ENCODE measurements at regions not wholly inside any gene's neighbourhood (a gene's known extent, or its start where the extent isn't known, plus 50 kb on each side); places are given as distances from the start of the nearest gene placed in this dataset.
"Not testable (repeated sequence)": the region's sequence is repeated elsewhere in the genome, so short reads cannot be mapped to it uniquely, and the experiment has no call there.

GRCh38 chr13:109979676-109980075 is 193.3 kb upstream of the IRS2 start:
- DNase-seq, result not testable (repeated sequence)

GRCh38 chr13:109979228-109979627 is 192.8 kb upstream of the IRS2 start:
- DNase-seq, result no peak

- DNase-seq, result no peak
These were observed 191.0 kb upstream of the IRS2 start for GRCh38 chr13:109977212-109977968.

DNA sequence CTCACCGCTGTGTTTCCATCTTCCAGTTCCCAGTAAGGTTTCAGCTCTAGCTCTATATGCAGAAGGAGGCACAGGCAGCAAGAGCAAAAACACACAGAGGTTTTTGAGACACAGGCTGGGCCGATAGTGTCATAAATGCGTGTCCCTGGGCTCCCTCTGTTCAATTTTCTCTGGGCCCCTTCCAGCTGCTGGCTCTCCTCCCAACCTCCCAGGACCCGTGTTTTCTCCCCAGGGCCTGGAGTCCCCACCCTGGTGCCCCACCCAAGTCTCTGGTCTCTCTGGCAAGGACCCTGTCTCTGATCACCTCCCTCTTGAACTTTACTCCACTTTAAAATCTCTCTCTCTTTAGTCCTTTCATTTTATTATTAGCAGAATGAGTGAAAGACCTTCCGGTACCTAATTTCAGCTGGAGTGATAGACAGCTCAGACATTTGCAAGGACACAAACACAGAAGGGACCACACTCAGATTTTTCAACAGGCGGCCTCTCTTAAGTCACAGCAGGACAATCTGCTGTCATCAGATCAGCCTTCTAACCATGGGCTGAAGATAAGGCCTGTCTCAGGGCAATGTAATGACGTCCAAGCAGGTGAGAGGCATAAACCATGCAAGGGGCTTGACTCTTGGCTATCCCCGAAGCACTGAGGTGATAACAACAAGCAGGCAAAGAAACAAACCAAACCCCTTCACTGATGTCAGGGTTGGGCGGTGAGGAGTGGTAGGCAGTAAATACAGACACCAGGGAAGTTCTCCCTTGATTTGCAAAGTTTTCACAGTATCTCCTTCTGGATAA is 190.0 kb upstream of the IRS2 start:
- no peak for DNase-seq

- no peak for DNase-seq
These were observed 188.0 kb upstream of the IRS2 start for GRCh38 chr13:109974354-109974753.

DNA sequence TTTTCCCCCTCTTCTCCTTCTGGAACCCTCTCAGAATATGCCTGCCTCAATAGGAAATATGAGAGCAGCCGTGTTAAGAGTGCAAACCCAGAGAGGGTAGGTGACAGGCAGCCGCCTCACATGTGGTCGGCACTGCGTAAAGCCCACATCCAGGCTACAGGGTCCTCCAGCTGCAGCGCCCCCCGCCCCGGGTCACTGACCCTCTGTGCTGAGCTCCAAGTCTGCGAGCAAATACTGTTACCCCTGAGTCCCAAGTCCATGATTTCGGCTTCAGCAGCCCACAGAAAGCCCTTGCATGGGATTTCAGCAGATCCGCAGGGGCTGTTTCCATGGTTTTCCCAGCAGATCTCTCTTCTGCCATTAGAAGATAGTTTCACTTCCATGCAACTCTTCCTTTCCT is 186.9 kb upstream of the IRS2 start:
- no peak for DNase-seq

GRCh38 chr13:109971456-109972090 is 185.2 kb upstream of the IRS2 start:
- DNase-seq, result no peak

GRCh38 chr13:109971006-109971405 is 184.6 kb upstream of the IRS2 start:
- DNase-seq, result no peak

DNA sequence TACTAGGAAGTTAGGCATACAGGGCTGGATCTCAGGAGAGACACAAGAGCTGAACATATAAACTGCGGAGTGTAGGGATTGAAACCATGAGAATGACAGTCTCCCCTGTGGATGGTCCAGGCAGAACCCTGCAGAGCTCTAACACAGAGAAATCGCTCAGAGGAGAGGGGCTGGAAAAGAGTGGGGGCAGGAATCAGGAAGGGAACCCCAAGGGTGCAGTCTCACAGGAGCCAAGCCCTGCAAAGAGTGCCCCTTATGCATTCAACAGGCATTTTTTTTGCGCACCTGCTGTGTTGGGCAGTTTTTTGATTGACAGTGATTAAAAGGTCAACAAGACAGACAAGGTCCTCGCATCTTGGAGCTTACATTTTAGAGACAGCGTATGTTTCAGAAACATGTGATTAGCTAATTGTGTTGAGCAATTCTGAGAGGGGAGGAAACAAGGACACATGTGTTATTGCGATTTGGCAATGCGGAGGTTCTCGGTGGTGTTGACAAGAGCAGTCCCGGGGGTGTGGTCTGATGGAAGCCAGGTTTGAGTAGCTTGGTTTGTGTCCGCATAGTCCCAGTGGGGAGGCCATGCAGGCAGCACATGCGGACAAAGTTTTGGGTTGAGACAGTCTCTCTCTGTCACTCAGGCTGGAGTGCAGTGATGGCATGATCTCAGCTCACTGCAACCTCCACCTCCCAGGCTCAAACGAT is 182.6 kb upstream of the IRS2 start:
- DNase-seq, result no peak

DNA sequence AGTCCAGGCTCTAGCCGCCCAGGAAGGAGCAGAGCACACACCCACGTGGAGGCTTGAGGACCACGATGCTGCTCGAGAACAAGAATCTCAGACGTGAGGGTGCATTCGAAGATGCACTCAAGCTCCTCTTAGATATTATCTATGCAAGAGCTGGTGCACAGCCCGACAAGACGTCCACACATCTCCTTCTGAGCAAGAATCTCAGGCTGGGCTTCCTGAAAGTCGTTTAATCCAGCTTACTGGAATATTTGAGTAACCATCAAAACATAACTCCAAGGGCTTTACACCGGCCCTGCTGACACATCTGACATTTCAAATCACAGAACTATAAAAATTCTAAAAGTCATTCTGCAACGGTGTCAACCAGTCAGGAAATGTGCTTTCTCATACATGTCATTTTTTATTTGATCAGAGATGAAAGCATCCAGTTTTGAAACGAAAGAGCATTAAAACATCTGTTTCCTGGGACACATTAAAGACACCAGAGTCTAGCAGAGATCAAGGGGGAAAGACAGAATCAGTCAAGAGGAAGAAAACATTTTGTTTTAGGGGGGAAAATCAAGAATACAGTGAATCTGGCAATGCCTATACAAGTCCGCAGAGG is 177.7 kb upstream of the IRS2 start:
- DNase-seq, result no peak

DNA sequence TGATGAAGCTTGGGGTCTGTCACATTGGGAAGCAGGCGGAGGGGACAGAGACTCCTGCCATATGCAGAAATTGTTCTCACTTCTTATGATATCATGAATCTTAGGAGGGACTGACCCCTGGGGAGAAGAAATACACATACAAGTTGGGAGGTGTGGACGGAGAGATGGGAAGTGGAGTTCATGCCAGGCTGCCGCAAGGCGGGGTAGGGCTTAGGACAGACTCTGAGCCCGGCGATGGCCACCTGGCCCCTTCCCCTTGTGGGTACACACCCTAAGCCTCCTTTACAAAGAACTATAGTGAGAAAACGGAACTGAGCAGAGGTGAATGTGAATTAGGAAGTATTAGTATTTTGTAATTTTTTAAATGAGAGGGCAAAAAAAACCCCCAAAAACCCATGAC is 177.0 kb upstream of the IRS2 start:
- DNase-seq, result no peak

GRCh38 chr13:109959903-109960302 is 173.5 kb upstream of the IRS2 start:
- no peak for DNase-seq

DNA sequence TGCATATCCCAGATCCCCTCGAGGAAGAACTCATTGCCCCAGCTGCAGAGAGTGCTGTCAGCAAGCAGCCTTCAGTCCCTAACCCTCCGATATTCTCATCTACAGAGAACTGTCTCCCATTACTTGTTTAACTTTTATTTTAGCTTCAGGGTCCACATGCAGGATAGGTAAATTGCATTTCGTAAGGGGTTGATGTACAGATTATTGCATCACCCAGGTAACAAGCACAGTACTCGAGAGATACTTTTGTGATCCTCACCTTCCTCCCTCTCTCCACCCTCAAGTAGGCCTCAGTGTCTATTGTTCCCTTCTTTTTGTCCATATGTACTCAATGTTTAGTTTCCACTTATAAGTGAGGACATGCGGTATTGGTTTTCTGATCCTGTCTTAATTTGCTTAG is 171.5 kb upstream of the IRS2 start:
- DNase-seq, result no peak

GRCh38 chr13:109955598-109955997 is 169.2 kb upstream of the IRS2 start:
- DNase-seq, result no peak

DNA sequence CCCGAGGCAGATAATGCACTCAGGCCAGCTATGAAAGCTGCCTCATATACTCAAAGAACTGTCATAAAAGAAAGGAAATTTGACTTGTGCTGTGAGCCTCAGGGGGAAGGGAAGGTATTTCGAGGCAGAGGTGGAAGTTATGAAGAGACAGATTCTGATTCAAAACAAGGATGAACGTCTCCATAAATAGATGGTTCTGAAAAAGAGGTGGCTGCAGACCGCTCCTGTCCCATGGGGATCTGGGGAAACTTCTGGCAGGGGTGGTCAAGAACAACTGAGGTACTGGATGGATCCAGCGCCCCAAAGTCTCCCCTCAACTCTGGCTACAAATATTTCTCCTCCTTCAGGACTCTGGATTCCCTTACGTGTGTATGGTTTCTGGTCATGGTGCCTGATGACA is 168.1 kb upstream of the IRS2 start:
- no peak for DNase-seq

DNA sequence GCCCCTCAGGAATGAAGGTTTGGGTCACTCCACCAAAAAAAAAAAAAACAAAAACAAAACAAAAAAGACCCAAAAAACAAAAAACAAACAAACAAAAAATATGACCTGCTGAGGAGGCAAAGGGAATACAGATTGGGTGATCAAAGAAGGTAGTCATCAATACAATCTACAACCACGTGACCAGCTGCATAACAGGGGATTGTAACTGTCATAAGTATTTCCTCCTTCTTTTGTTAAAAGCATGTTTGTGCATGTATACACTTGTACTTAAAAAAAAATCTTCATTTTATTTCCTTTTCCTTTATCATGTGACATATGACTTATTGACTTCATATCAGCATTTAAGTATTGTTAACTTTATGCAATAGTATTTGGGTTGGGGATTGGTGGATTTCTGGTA is 165.1 kb upstream of the IRS2 start:
- DNase-seq, result no peak

- DNase-seq, result no peak
These were observed 163.0 kb upstream of the IRS2 start for GRCh38 chr13:109949397-109949796.

DNA sequence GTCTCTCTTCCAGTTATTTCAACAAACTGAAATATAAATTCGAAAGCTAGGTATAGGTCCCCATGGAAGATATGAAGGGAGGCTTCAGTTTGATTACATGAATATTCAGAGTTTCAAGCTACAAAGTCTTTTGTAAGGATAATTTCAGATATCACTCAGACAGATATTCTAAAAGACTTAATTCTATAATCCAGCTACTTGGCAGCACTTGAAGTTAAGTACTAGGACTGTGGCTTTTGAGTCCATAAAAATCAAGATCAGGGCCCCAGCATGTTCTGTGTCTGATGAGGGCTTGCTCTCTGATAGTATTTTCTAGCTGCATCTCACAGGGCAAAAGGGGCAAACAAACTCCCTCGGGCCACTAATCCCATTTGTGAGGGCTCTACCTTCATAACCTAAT is 160.6 kb upstream of the IRS2 start:
- DNase-seq, result no peak

DNA sequence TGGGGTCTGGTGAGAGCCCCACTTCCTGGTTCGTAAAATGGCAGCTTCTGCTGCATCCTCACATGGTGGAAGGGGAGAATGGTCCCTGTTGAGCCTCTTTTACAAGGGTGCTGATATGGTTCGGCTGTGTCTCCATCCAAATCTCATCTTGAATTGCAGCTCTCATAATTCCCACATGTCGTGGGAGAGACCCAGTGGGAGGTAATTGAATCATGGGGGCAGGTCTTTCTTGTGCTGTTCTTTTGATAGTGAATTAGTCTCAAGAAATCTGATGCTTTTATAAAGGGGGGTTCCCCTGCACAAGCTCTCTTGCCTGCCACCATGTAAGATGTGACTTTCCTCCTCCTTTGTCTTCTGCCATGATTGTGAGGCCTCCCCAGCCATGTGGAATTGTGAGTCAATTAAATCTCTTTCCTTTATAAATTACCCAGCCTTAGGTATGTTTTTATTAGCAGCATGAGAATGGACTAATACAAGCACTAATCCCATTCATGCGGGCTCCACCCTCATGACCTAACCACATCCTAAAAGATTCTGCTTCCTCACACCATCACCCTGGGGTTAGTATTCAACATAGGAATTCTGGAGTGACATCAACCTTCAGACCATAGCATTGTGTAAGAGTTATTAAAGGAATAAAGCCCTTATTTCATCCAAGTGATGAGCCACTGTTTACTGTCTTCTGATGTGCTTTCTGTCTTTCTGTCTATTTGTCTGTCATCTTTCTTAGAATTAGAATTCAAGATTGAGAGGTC is 159.0 kb upstream of the IRS2 start:
- DNase-seq, result no peak

DNA sequence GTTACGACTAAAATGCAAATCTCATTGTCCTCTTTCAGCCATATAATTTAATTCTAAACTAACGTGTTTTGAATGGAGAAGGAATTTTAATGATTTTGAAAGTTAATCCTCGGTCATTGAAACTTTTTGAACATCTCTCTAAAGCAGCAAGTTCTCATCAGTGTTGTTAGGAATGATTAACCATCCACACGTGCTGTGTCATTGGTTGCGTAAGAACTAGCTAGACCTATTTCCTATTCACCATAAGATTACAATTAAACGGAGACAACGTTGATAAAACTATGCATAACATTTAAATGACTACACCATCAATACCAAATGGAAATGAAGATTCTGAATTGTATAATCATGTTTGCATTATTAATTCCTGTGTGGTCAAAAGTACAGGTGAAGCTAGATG is 155.6 kb upstream of the IRS2 start:
- DNase-seq, result no peak

DNA sequence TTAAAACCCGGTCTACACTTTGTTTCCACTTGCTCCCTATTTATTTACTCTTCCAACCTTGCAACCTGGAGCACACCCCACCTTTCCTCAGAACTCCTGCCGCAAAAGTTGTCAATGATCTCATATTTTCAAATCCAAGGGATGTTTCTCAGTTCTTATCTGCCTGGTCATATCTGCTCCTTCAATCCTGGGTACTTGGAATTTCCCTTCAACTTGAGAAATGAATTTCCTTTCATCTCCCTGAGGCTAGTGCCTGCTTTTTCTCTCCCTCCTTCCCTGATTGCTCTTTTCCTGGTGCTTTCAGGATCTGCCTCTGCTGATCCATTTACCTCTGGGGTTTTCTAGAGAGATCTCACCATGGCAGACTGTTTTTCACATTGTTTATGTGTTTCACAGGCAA is 154.8 kb upstream of the IRS2 start:
- DNase-seq, result no peak
